Cerebellar cortex (tissue), 1 donor: ENCODE measurements at regions not wholly inside any gene's neighbourhood (a gene's known extent, or its start where the extent isn't known, plus 50 kb on each side); places are given as distances from the start of the nearest gene placed in this dataset.
"Not testable (repeated sequence)": the region's sequence is repeated elsewhere in the genome, so short reads cannot be mapped to it uniquely, and the experiment has no call there.

Experiments used
- DNase-seq: peaks from one replicate; pipeline ENCODE4 v3.0.0-alpha.2; 2015; ENCODE audit warnings: low spot score

GRCh38 chr22:33971561-33971961 is 51.3 kb upstream of the LARGE1 start:
- DNase-seq: no peak

- no peak for DNase-seq
Observed at GRCh38 chr22:33975841-33976240, 55.6 kb upstream of the LARGE1 start.

- no peak for DNase-seq
Observed at GRCh38 chr22:33983558-33983957, 63.3 kb upstream of the LARGE1 start.

- DNase-seq: no peak
Observed at GRCh38 chr22:33984211-33984610, 63.9 kb upstream of the LARGE1 start.

- no peak for DNase-seq
Observed at GRCh38 chr22:33984656-33985285, 64.5 kb upstream of the LARGE1 start.

- no peak for DNase-seq
Observed at GRCh38 chr22:33985506-33985905, 65.2 kb upstream of the LARGE1 start.

- DNase-seq: no peak
Observed at GRCh38 chr22:33986167-33986771, 66.0 kb upstream of the LARGE1 start.

GRCh38 chr22:33986954-33987353 is 66.7 kb upstream of the LARGE1 start:
- DNase-seq: no peak

- DNase-seq: not testable (repeated sequence)
Observed at GRCh38 chr22:33989263-33989662, 69.0 kb upstream of the LARGE1 start.

GRCh38 chr22:33991620-33992019 is 71.3 kb upstream of the LARGE1 start:
- no peak for DNase-seq

- no peak for DNase-seq
Observed at GRCh38 chr22:33996824-33997223, 76.5 kb upstream of the LARGE1 start.

- no peak for DNase-seq
Observed at GRCh38 chr22:34000879-34001526, 80.7 kb upstream of the LARGE1 start.

GRCh38 chr22:34001701-34002466 is 81.6 kb upstream of the LARGE1 start:
- no peak for DNase-seq

- no peak for DNase-seq
Observed at GRCh38 chr22:34004058-34004457, 83.8 kb upstream of the LARGE1 start.

- DNase-seq: no peak
Observed at GRCh38 chr22:34010259-34010658, 90.0 kb upstream of the LARGE1 start.

- no peak for DNase-seq
Observed at GRCh38 chr22:34015642-34016041, 95.4 kb upstream of the LARGE1 start.

- no peak for DNase-seq
Observed at GRCh38 chr22:34017205-34017604, 96.9 kb upstream of the LARGE1 start.

- DNase-seq: no peak
Observed at GRCh38 chr22:34019190-34019845, 99.0 kb upstream of the LARGE1 start.

GRCh38 chr22:34035209-34035608 is 114.9 kb upstream of the LARGE1 start:
- DNase-seq: no peak

GRCh38 chr22:34036931-34037330 is 116.7 kb upstream of the LARGE1 start:
- no peak for DNase-seq

GRCh38 chr22:34038801-34039555 is 118.7 kb upstream of the LARGE1 start:
- no peak for DNase-seq

- DNase-seq: no peak
Observed at GRCh38 chr22:34045311-34045710, 125.0 kb upstream of the LARGE1 start.
